ENCODE measurements at regions not wholly inside any gene's neighbourhood (a gene's known extent, or its start where the extent isn't known, plus 50 kb on each side); places are given as distances from the start of the nearest gene placed in this dataset.

- DNase-seq (ENCODE audit: extremely low read depth, low read depth), result no peak
- TF ChIP-seq, protein P1, sequence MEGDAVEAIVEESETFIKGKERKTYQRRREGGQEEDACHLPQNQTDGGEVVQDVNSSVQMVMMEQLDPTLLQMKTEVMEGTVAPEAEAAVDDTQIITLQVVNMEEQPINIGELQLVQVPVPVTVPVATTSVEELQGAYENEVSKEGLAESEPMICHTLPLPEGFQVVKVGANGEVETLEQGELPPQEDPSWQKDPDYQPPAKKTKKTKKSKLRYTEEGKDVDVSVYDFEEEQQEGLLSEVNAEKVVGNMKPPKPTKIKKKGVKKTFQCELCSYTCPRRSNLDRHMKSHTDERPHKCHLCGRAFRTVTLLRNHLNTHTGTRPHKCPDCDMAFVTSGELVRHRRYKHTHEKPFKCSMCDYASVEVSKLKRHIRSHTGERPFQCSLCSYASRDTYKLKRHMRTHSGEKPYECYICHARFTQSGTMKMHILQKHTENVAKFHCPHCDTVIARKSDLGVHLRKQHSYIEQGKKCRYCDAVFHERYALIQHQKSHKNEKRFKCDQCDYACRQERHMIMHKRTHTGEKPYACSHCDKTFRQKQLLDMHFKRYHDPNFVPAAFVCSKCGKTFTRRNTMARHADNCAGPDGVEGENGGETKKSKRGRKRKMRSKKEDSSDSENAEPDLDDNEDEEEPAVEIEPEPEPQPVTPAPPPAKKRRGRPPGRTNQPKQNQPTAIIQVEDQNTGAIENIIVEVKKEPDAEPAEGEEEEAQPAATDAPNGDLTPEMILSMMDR (IDR thresholded peaks at IDR 0.05; ENCODE audit: low read depth, low read length), result no peak
Observed at GRCh38 chr10:43863270-43863669, 214.6 kb upstream of the ZNF32 start.

DNA sequence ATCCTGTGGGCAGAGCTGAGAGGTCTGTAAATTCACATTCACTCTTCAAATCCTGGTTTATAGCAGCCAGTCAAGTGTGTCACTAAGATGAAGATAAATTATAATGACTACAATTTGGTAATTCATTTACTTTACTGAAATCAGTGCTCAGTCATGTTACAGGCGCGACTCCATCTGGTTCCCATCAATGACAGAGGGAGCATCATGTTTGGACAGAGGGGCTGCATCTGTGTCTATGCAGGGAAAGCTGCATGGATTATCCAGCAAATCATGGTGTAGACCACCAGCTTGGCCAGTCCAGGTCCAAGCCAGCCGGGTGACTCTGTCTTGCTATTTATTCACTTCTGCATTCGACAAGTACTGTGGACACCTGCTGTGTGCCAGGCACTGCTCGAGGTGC lies 214.1 kb upstream of the ZNF32 start:
- TF ChIP-seq, protein P1 (IDR thresholded peaks at IDR 0.05; ENCODE audit: low read depth, low read length), result no peak
- no peak for DNase-seq (ENCODE audit: extremely low read depth, low read depth)

DNA sequence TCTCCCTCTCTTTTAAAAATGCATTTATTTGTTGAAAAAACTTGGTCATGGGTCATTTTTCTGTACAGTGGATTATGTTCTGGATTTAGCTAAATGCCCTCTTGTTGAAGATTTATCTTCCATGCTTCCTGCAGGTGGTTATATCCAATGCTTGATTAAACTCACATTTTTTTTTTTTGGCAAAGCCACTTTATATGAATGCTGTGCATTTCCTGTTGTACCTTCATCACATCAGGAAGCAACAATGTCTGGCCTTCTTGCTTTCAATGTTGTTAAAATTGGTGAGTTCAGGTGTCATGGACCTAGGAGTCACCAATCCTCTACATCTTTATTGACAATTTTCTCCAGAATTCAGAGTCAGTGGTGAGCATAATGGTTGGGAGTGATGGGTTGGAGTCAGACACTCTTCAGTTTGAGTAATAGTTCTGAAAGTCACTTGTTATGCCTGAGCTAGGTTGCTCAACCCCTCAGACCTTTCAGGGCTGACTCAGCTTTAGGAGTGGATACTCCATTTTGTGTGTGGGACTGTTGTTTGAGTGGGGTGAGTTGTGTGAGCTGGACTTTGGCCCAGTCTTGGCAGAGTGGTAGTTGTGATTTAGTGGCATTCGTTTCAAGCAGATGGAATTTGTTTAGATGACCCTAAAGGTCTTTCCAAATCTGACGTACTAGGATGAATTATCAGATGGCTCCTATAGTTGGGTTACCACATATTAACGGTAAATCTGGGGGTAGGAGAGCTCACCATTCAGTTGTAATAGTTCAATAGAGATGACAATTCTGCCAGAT lies 213.5 kb upstream of the ZNF32 start:
- peak; percentile 96 for DNase-seq (ENCODE audit: extremely low read depth, low read depth)
- TF ChIP-seq, protein P1 (IDR thresholded peaks at IDR 0.05; ENCODE audit: low read depth, low read length), result no peak

DNA sequence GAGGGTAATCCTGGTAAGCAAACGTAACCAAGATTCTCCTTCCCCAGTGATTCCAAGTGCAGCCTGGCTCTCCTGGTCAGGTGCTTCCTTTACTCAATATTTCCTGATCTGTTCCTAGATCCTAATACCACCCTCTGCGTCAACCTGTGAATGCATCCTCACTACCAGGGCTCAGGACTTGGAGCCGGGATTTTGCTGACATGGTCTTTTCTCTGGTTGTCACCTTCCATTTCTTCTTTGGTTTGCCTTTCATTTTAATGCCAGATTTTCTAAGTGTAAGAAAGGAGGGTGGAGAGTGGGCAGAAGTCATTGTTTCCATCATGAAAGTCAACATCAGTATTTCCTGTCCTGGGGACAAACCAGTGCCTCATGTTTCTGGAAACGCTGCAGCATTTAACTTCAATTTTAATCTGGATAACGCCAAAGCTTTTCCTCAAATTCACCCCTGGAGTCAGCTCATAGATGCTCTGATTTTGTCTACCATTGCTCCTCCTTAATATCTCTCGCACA lies 210.4 kb upstream of the ZNF32 start:
- TF ChIP-seq, protein P1 (IDR thresholded peaks at IDR 0.05; ENCODE audit: low read depth, low read length), result no peak

DNA sequence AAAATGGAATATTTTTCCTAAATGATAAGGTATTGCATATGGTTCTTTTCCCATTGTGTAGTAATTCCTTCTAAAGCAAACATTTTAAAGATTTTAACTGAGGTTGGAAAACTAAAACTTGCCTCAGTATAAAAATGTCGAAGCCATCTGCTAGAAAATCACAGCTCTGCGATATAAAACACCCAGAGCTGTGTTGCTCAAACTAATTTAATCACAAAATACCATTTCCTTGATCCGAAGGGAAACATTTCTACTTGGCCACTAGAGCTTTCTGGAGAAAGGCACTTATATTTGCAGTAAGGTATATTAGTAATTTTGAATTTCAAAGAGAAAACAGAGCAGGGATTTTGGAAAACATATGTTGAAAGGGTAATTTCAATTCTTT lies 209.2 kb upstream of the ZNF32 start:
- TF ChIP-seq, protein P1 (IDR thresholded peaks at IDR 0.05; ENCODE audit: low read depth, low read length), result no peak

More for the DNA sequence above, 210.4 kb upstream of the ZNF32 start:
- DNase-seq (ENCODE audit: extremely low read depth, low read depth), result no peak

GRCh38 chr10:43857206-43857930 lies 208.7 kb upstream of the ZNF32 start:
- TF ChIP-seq, protein P1 (IDR thresholded peaks at IDR 0.05; ENCODE audit: low read depth, low read length), result no peak
- no peak for DNase-seq (ENCODE audit: extremely low read depth, low read depth)

More for the DNA sequence above, 209.2 kb upstream of the ZNF32 start:
- DNase-seq (ENCODE audit: extremely low read depth, low read depth), result no peak

- TF ChIP-seq, protein P1 (IDR thresholded peaks at IDR 0.05; ENCODE audit: low read depth, low read length), result no peak
- DNase-seq (ENCODE audit: extremely low read depth, low read depth), result no peak
Observed at GRCh38 chr10:43856299-43856698, 207.6 kb upstream of the ZNF32 start.
